ENCODE measurements at regions not wholly inside any gene's neighbourhood (a gene's known extent, or its start where the extent isn't known, plus 50 kb on each side); places are given as distances from the start of the nearest gene placed in this dataset.

- DNase-seq, result no peak
These were observed 50.4 kb upstream of the SERTAD2 start for GRCh38 chr2:64704161-64704560.

GRCh38 chr2:64704996-64705395 is 51.3 kb upstream of the SERTAD2 start:
- DNase-seq, result no peak

GRCh38 chr2:64707276-64707675 is 53.6 kb upstream of the SERTAD2 start:
- DNase-seq, result no peak

GRCh38 chr2:64708829-64709228 is 55.1 kb upstream of the SERTAD2 start:
- no peak for DNase-seq

GRCh38 chr2:64711252-64711800 is 57.6 kb upstream of the SERTAD2 start:
- DNase-seq, result no peak

- no peak for DNase-seq
These were observed 60.0 kb upstream of the SERTAD2 start for GRCh38 chr2:64713686-64714085.

GRCh38 chr2:64716569-64716968 is 62.9 kb upstream of the SERTAD2 start:
- DNase-seq, result no peak

GRCh38 chr2:64718250-64718885 is 64.7 kb upstream of the SERTAD2 start:
- no peak for DNase-seq

- DNase-seq, result no peak
These were observed 67.0 kb upstream of the SERTAD2 start for GRCh38 chr2:64720535-64721319.

- DNase-seq, result no peak
These were observed 67.6 kb upstream of the SERTAD2 start for GRCh38 chr2:64721320-64721623.

GRCh38 chr2:64722291-64723044 is 68.8 kb upstream of the SERTAD2 start:
- DNase-seq, result no peak

GRCh38 chr2:64727013-64727767 is 73.5 kb upstream of the SERTAD2 start:
- no peak for DNase-seq

- DNase-seq, result no peak
These were observed 74.2 kb upstream of the SERTAD2 start for GRCh38 chr2:64727843-64728463.

- DNase-seq, result peak in 1 of 4 experiments; percentile 10
These were observed 77.0 kb upstream of the SERTAD2 start for GRCh38 chr2:64730551-64731262.

GRCh38 chr2:64731263-64731643 is 77.5 kb upstream of the SERTAD2 start:
- DNase-seq, result no peak

- DNase-seq, result no peak
These were observed 78.0 kb upstream of the SERTAD2 start for GRCh38 chr2:64731746-64732145.

GRCh38 chr2:64732146-64732545 is 78.4 kb upstream of the SERTAD2 start:
- DNase-seq, result no peak

GRCh38 chr2:64735504-64735903 is 81.8 kb upstream of the SERTAD2 start:
- no peak for DNase-seq

- no peak for DNase-seq
These were observed 83.8 kb upstream of the SERTAD2 start for GRCh38 chr2:64737547-64737946.

- no peak for DNase-seq
These were observed 84.3 kb upstream of the SERTAD2 start for GRCh38 chr2:64738026-64738425.

GRCh38 chr2:64742678-64743077 is 89.0 kb upstream of the SERTAD2 start:
- no peak for DNase-seq
